GM20431 (cell line): ENCODE measurements at regions not wholly inside any gene's neighbourhood (a gene's known extent, or its start where the extent isn't known, plus 50 kb on each side); places are given as distances from the start of the nearest gene placed in this dataset.
"Not testable (repeated sequence)": the region's sequence is repeated elsewhere in the genome, so short reads cannot be mapped to it uniquely, and the experiment has no call there.

Experiments
- in situ Hi-C: fragments of 300-500 bp; cut with MseI, MboI; formaldehyde crosslinking; loops from one replicate; pipeline ENCODE4 v1.15.0; 2020; ENCODE audit warnings: low sequenced_read_pairs; ENCODE audit not compliant: unreplicated experiment

DNA sequence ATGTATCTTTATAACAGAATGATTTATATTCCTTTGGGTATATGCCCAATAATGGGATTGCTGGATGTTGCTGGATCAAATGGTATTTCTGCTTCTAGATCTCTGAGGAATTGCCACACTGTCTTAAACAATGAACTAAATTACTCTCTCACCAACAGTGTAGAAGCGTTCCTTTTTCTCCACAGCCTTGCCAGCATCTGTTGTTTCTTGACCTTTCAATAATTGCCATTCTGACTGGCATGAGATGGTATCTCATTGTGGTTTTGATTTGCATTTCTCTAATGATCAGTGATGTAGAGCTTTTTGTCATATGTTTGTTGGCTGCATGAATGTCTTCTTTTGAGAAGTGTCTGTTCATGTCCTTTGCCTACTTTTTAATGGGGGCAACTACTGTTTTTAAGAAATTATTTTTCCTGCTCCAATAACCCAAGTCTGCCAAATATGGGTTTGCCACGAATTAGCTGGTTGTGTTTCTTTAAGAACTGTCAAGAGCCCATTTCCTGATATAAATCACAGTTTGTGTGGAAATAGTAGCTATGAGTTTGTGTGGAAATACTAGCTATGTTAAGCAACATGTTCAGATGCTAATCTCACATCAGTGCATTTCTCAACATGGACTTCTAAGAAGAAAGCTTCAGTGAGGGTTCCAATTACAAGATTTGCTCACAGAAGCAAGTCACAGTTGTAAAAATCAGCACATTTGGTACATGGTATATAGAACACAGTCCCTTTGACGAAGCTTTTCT, 259.4 kb downstream of the ANAPC1 start:
- in situ Hi-C loops = no loop called here

DNA sequence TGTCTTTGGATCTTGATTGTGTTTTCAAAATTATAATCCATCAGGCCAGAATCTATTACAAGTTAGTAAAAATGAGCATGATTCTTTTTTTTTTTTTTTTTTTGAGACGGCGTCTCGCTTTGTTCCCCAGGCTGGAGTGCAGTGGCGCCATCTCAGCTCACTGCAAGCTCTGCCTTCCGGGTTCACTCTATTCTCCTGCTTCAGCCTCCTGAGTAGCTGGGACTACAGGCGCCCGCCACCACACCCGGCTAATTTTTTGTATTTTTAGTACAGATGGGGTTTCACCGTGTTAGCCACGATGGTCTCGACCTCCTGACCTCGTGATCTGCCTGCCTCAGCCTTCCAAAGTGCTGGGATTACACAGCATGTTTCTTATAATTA, 258.8 kb downstream of the ANAPC1 start:
- in situ Hi-C loops = not testable (repeated sequence)

DNA sequence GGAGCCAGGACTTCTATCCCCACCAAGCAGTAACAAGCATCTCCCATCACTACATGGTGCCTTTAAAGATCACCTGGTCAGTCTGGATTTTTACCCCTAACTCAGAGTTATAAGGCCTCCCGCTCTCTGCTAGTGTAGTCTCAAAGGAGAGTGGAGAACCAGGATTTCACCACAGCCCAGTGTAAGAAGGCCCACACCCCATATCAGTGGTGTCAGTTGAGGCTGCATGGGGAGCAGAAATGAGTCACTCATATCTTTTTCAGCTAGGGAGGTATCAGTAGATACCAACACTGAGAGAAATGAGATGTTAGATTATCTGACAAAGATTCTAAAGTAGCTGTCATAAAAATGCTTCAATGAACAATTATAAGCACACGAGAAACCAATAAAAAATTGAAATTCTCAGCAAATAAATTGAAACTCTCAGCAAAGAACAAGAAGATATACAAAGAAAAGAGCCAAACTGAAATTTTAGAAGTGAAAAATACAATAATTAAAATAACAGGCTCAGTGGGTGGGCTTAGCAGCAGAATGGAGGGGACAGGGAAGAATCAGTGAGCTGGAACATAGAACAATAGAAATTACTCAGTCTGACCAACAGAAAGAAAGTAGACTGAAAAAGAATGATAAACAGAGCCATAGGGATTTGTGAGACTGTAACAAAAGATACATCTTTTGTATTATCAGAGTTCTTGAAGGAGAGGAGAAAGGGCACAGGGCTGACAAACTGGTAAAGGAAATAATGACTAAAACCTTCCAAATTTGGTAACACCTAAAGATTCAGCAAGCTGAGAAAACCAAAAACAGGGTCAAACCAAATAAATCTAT, 257.7 kb downstream of the ANAPC1 start:
- in situ Hi-C loops = no loop called here

DNA sequence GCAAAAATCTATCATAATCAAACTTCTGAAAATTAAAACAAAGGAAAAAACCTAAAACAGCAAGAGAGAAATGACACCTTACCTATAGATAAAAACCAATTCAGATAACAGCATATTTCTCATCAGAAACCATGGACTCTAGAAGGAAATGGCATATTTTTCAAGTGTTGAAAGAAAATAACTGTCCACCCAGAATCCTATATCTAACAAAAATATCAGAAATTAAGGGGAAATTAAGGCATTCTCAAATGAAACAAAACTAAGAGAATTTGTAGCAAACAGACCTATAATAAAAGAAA, 257.2 kb downstream of the ANAPC1 start:
- in situ Hi-C loops = no loop called here

DNA sequence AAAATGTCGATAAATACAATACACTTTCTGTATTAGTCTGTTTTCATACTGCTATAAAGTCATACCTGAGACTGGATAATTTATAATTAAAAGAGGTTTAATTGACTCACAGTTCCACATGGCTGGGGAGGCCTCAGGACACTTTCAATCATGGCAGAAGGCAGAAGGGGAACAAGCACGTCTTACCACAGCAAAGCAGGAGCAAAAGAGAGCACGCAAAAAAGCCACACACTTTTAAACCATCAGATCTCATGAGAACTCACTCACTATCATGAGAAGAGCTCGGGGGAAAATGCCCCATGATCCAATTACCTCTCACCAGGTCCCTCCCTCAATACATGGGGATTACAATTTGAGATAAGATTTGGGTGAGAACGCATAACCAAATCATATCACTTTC, 256.7 kb downstream of the ANAPC1 start:
- in situ Hi-C loops = no loop called here

DNA sequence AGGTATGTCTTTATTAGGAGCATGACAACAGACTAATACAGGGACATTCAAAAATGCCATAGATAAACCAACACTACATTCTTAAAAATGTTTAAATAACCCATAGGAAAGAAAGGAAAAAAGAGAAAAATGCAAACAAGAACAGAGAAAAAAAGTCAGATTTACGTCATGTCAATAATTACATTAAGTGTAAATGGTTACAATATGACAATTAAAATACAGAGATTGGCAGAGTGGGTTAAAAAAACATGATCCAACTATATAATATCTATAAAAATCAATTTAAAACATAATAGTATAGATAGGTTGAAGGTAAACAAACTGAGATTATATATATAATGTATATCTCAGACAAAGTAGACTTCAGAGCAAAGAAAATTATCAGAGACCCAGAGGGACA, 255.8 kb downstream of the ANAPC1 start:
- in situ Hi-C loops = no loop called here

DNA sequence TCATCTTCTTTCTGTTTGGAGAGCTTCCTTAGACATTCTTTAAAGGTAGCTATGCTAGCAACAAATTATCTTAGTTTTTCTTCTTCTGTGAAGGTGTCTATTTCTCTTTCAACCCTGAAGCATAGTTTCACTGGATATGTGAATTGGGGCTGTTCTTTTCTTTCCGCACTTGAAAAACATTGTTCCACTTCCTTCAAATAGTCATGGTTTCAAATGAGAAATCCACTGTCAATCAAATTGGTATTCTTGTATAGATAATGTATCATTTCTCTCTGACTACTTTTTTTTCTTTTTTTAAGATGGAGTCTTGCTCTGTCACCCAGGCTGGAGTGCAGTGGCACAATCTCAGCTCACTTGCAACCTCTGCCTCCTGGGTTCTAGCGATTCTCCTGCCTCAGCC, 254.0 kb downstream of the ANAPC1 start:
- in situ Hi-C loops = no loop called here

DNA sequence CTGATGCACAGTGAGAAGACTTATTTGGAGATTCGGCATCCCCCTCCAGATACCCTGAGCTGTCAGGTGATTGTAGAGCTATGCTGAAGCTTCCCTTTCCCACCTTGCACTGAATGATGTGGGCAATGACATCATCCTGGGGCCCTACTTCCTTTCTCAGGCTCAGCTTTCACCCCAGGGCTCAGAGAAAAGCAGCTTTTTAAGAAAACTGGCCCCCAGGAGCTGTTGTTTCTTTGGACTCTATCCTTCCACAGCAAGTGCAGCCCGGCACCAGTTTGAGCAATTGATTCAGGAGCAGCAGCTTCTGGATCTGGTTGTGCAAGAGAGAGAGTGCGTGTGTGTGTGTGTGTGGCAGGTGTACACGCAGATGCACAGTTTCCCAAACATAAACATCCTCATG, 251.3 kb downstream of the ANAPC1 start:
- in situ Hi-C loops = no loop called here

DNA sequence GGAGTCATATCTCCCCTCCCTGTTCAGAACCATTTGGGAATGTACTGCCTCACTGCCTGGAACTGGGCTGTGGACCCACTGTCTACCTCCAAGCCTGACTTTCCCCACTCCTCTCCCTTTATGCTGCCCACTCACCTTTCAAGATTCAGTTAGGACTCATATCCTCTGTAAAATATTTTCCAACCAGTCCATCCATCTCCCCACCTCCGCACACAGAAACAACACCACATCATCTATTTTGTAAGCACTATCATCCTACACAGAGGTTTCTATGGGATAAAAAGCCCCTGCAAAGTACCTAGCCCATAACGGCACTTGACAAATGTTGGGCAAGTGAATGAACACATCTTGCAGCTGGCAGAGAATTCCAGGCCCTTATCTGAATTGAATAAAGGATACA, 250.8 kb downstream of the ANAPC1 start:
- in situ Hi-C loops = no loop called here

DNA sequence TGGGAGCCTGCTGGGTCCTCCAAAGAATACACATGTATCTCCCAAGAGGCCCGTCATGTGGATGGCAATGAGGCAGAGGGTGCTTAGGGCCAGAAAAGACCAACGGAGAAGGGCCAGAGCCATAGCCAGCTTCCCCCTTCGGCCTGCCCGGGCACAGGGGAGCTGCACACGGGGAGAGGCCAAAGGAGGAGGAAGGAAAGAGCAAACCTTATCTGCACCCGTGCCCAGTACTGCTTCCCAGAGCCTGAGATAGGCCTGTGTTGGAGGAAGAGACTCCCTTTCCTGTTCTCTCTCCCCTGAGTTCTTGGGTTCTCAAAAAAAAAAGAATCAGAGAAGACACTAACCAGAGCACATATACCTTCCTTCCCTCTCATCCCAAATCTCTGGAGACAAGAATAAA, 250.3 kb downstream of the ANAPC1 start:
- in situ Hi-C loops = no loop called here

DNA sequence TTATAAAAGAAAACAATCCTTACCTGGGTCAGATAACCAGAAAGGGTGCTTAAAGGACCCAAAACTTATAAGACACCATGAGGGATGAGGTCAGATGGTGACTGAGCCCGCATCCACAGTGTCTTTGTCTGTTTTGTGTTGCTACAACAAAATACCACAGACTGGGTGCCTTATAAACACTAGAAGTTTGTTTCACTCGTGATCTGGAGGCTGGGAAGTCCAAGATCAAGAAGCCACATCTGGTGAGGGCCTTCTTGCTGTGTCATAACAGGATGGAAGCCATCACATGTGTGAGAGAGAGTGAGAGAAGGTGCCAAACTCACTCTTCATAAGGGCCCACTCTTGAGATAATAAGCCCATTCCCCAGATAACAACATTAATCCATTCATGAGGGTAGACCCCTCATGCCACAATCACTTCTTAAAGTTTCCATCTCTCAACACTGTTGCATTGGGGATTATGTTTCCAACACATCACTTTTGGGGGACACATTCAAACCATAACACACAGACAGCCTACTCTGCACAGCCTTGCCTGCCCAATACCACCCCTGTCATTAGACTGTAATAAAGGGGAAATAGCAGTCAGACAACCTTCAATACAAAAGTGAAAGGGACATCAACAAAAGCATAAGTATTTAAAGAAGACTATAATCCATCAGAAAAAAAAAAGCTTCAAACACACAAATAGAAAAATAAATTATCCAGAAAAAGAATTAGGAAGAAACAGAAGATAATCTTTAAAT, 249.8 kb downstream of the ANAPC1 start:
- in situ Hi-C loops = no loop called here

DNA sequence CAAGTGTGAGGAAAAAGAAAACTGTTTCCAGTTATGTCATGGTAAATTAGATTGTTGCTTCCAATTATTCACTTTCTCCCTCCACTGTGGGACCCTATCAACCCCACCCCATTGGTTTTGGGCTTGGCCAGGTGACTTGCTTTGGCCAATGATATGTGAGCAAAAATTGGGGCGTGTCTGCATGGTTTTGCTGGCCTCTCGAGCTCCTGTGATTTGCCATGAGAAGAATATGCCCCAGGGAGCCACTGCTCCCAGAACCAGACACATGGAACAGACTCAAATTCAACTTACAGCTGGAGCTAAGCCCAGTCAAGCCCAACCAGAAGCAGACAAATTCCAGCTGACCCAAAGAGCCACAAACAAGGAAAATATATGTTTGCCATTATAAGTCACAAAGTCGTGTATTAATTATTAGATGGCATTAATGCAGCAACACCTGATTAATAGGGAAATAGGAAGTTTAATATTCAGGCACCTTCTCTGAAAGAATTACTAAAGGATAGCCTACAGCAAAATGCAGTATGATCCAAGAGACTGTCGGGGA, 248.9 kb downstream of the ANAPC1 start:
- in situ Hi-C loops = no loop called here

DNA sequence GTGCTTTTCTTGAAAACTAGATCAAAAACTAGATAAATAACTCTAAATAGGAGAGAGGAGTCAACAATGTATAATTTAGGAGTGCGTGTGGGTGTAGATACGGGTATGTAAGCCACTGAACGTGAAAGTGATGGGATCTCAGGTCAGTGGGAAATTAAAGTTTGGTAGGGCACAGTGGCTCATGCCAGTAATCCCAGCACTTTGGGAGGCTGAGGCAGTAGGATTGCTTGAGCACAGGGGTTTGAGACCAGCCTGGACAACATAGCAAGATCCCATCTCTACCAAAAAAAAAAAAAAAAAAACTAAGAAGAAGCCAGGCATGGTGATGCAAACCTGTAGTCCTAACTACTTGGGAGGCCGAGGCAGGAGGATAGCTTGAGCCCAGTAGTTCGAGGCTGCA, 247.1 kb downstream of the ANAPC1 start:
- in situ Hi-C loops = no loop called here

DNA sequence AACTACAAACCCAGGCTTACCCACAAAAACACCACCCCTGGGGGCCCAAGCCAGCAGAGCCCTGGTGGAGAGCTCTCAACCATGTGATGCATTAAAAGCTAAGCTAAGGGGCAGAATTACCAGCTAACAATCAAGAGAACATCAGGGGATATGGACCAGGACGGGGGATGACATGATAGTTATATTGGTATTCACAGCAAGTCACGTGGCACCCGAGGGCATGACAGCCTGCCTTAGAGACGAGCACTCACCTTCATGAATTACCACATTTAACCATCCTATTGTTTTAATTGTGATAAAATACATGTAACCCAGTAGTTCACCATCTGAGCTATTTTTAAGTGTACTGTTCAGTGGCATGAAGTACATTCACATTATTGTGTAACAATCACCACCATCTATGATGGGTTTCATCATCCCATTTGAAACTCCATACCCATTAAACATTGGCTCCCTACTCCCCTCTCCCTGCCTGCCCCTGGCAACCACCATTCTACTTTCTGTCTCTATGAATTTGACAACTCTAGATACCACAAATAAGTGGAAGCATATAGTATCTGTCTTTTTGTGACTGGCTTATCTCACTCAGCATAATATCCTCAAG, 245.6 kb downstream of the ANAPC1 start:
- in situ Hi-C loops = no loop called here

DNA sequence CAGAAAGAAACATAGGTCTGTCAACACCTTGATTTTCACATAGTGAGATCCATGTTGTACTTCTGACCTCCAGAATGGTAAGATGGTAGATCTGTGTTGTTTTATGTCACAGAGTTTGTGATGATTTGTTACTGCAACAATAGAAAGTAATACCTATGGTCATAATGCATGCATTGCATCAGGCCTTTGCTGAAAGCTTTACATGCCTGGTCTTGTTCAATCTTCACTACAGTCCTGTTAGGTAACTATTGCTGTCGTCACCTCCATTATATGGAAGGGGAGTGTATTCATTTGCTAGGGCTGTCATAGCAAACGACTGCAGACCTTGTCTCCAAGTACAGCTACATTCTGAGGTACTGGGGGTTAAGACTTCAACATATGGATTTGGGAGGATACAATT, 243.5 kb downstream of the ANAPC1 start:
- in situ Hi-C loops = no loop called here

DNA sequence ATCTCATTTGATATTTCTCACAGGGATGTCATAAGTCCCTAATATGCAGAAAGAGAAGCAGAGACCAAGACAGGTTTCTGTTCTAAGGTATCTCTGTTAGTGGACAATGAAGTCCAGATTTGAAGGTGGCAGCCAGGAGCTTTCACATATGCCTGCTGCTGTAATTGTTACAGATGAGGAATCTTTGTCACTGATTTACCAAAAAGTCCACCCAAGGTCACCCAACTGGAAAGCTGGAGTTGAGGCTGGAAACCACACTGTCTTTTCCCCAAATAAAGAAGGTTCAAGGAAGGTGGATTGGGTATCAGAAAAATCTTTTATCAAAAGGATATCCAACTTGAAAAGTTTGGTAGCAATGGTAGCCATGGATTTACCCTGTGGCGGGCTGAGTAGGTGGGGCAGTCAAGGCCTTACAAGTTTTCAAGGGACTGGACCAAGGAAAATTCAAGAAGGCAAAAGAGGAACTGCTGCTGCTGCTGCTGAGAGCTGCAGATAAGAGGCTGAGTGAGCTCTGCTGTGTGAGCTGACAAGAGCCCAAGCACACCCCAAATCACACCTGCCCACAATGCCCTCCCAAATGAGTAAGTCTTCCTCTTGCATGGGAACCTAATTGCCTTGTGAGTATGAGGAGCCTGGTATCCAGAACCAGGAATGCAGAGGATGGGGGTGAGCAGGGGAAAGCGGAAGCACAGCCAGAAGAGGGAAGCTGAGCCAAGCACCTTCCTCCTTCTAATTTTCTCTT, 241.2 kb downstream of the ANAPC1 start:
- in situ Hi-C loops = no loop called here

DNA sequence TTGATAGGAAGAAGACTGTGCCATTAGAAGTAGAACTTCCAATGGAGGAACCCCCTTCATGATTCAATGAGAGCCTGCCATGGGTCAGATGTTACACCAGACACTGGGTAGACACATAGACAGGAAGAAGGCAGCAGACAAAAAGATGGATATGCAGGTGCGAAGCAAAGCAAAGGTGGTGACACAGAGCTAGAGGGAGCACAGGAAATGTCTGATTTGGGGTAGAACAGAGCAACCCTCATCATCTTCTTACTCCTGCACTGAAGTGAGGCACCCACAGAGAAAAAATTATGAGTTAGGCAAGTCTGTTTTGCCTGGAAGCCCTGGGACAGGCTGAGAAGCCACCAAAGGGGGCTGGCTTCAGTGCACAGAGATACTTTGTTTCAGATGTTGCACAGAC, 240.2 kb downstream of the ANAPC1 start:
- in situ Hi-C loops = no loop called here

DNA sequence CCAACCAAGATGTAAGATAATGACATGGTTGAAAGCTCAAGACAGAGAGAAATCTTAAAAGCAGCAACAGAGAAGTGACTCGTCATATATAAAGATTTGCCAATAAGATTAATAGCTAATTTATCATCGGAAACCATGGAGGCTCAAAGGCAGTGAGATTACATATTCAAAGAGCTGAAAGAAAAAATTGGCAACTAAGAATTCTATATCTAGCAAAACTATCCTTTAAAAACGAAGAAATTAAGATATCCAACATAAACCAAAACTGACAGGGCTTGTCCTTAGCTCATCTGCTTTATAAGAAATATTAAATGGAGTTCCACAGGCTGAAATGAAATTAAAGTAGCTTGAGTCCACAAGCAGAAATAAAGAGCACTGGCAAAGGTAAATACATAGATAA, 236.6 kb downstream of the ANAPC1 start:
- in situ Hi-C loops = no loop called here

DNA sequence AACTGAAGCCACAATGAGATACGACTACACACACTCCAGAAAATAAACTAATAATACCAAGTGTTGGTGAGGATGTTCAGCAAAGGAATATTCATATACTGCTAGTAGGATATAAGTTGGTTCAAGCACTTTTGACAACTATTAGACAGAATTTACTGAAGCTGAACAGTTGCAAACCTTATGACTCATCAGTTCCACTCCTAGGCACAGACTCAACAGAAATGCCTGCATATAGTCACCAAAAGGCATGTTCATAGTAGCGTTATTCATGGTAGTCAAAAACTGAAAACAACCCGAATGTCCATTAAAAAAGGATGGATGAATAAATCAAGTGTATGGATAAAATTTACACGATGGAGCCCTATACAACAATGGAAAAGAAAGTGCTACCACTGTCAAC, 232.0 kb downstream of the ANAPC1 start:
- in situ Hi-C loops = no loop called here

DNA sequence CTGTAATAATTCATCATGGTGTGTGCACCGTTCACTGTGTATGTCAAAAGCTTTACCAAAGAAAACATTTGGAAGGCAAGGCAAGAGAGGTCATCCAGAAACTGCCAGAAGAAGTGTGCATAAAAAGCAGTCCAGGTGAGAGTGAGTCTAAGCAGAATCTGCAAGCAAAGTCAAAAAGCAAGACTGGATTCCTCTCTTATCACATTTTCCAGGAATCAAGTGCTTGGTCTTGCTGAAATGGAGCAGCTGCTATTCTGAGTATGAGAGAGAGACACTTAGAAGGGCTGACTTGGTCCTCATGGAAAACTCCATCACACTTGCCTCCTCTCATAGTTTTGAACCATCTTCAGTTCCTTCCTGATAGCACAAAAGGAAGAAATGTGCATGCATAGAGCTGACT, 231.3 kb downstream of the ANAPC1 start:
- in situ Hi-C loops = no loop called here
